Heart left ventricle (tissue), 13 donors: ENCODE measurements at regions not wholly inside any gene's neighbourhood (a gene's known extent, or its start where the extent isn't known, plus 50 kb on each side); places are given as distances from the start of the nearest gene placed in this dataset.

Source experiments
- POLR2A ChIP-seq, 2 donors: fragments of 450-650 bp; IDR thresholded peaks; one replicate each; pipeline ENCODE4 v1.6.1; 2017; ENCODE audit warnings: antibody characterized with exemption in 2 of 2, mild to moderate bottlenecking in 2 of 2, moderate library complexity in 2 of 2
- TF ChIP-seq, protein P1 (sequence below), 12 donors: fragments of 200-600 bp; sonication (generic) in 4 of 12; IDR thresholded peaks; one replicate each; pipeline versions ENCODE4 v1.5.0 to v1.8.0; 2018 to 2022; ENCODE audit warnings: antibody characterized with exemption in 12 of 12, mild to moderate bottlenecking in 5 of 12
- donor health status: ischemic (EF 13 %, LVEDD 7.1; RV severe dilation, severe dysfunction).
- donor health status: DM: no; HTN: yes; CAD: no.
- donor health status: DM: no; HTN: no; CAD: no.
- donor health status: ischemic (EF 25% LVEDD 6.9; RV normal size, moderate dysfunction).
- donor health status: ischemic (EF 25% LVEDD 5.7; RV mildly dilated, moderate dysfunction).
- donor health status: ischemic (EF 35%, LVEDD 5.7; RV mildly dilated, moderate dysfunction).
- donor health status: nonischemic (EF 11% LVEDD 7.7; RV severe dilation, severe dysfunction).
- donor health status: DM: yes; HTN: yes; CAD: no.
- donor health status: PGD.
- donor health status: ischemic (EF 29% LVEDD 5.4; RV normal size, mild dysfunction).
- donor health status: nonischemic (EF 23%, LVEDD 6.1; RV moderate dilation, normal function).

DNA sequence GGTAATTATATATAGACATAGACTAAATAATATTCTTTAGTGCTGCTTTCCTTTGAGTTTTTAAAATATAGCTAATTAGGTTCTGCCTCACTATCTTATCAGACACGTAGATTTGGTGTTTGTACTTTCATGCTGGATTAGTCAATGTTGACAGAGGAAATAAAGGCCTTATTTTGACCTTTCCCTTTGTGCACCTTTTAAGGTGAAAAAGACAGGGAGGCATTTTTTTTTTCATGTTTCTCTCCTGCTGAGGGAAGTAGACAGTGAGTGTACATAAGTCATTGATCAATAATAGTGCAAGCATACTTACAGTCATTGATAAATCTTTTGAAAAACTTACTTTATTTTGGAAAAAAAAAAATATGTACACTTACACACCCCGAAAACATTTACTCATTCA is 467.8 kb downstream of the GRXCR1 start:
- TF ChIP-seq, protein P1, sequence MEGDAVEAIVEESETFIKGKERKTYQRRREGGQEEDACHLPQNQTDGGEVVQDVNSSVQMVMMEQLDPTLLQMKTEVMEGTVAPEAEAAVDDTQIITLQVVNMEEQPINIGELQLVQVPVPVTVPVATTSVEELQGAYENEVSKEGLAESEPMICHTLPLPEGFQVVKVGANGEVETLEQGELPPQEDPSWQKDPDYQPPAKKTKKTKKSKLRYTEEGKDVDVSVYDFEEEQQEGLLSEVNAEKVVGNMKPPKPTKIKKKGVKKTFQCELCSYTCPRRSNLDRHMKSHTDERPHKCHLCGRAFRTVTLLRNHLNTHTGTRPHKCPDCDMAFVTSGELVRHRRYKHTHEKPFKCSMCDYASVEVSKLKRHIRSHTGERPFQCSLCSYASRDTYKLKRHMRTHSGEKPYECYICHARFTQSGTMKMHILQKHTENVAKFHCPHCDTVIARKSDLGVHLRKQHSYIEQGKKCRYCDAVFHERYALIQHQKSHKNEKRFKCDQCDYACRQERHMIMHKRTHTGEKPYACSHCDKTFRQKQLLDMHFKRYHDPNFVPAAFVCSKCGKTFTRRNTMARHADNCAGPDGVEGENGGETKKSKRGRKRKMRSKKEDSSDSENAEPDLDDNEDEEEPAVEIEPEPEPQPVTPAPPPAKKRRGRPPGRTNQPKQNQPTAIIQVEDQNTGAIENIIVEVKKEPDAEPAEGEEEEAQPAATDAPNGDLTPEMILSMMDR (IDR thresholded peaks at IDR 0.05), result no peak
- no peak for TF ChIP-seq POLR2A (IDR thresholded peaks at IDR 0.05)
